HFF-Myc (cell line): ENCODE measurements at regions not wholly inside any gene's neighbourhood (a gene's known extent, or its start where the extent isn't known, plus 50 kb on each side); places are given as distances from the start of the nearest gene placed in this dataset.

Experiments
- DNase-seq: peaks from one replicate; pipeline ENCODE4 v3.0.0-alpha.2; 2011; ENCODE audit warnings: low read depth; ENCODE audit errors: extremely low read depth
- H3K4me3 ChIP-seq: replicated peaks from 2 replicates; pipeline ENCODE4 v1.5.1; 2011; ENCODE audit warnings: low read depth, mild to moderate bottlenecking, control low read depth, low read length
- CTCF ChIP-seq: IDR thresholded peaks from 2 replicates; pipeline ENCODE4 v1.5.1; 2012; ENCODE audit warnings: mild to moderate bottlenecking, low read depth, low read length, control low read depth; ENCODE audit errors: missing control alignments

GRCh38 chr11:11107076-11107723 lies 245.8 kb downstream of the CSNK2A3 start:
- no peak overlapping the region for H3K4me3 ChIP-seq
- no peak for TF ChIP-seq CTCF
- no peak for DNase-seq

DNA sequence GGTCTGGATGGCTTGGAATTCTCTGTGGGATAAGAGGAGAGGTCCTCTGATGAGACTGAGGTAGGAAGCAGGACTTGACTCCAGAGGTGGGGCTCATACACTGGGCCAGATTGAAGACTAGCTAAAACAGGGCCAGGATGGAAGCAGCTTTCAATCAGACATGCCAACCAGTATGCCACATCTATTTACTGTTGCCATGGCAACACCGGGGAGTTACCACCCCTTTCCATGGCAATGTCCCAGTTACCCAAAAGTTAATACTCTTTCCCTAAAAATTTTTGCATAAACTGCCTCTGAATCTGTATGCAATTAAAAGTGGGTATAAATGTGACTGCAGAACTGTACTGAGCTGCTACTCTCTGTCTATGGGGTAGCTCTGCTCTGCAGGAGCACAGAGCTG lies 247.5 kb upstream of the ZBED5 start:
- DNase-seq, result no peak
- H3K4me3 ChIP-seq, result no peak overlapping the region
- TF ChIP-seq CTCF, result no peak

DNA sequence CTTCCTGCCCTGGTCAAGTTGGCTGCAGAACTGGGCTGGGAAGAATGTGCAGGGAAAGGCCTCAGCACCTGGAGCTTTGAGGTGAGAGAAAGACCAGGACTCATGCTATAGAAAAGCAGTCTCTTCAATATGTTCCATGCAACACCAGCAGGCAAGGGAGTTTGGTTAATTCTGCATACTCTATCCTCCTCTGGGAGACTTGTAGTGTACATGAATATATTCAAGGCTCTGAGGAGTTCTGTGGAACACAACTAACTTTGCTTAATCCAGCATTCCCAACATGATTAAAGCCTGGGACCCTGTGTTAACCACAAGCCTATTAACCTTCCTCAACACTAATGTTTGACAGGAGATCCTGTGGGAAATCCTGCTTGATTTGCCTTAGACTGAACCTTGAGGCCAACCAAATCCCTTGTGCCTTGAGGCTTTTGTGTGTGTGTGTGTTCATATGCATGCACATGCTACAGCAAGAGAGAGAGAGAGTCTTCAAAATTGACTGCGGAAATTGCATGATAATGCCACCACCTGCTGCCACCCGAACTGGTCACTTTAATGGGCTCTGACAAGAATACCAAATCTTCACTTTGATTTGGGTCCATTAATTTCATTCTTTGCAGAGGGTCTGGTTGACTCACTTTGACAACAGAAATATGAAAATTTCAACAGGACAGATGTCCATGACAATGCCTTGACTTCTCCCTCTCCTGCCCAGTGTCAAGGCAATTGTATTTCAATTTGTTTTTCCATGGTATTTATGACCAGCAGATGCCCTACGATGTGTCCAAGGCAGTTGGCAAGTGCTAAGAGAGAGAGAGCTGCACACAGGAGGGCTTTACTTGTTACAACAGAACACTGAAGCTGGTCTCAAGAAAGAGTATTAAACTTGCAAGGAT lies 238.2 kb upstream of the ZBED5 start:
- no peak for DNase-seq
- no peak for TF ChIP-seq CTCF

DNA sequence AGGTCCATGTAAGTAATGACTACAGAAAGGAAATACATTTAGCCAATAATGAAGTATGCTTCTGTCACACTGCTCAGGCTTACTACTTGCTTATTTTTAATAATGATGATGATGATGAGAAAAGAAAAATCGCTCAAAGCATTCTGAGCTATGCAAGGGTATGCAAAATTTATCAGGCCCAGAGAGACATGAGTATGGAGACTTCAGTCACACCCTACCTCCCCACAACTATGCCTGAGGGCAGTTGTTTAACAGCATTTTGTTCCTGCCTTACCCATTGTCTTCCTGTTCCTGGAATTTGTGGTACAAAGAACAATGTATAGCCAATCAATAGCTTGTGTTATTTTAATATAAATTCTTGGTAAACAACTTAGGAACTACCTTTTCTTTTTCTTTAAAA lies 232.6 kb upstream of the ZBED5 start:
- TF ChIP-seq CTCF, result no peak
- no peak overlapping the region for H3K4me3 ChIP-seq
- DNase-seq, result no peak

More for the DNA sequence above, 238.2 kb upstream of the ZBED5 start:
- no peak overlapping the region for H3K4me3 ChIP-seq

GRCh38 chr11:11089805-11090204 lies 232.0 kb upstream of the ZBED5 start:
- no peak for TF ChIP-seq CTCF
- no peak overlapping the region for H3K4me3 ChIP-seq
- DNase-seq, result no peak

GRCh38 chr11:11086979-11087378 lies 229.1 kb upstream of the ZBED5 start:
- H3K4me3 ChIP-seq, result no peak overlapping the region
- no peak for TF ChIP-seq CTCF

GRCh38 chr11:11085580-11085979 lies 227.7 kb upstream of the ZBED5 start:
- no peak for TF ChIP-seq CTCF
- no peak for DNase-seq
- no peak overlapping the region for H3K4me3 ChIP-seq

More at GRCh38 chr11:11086979-11087378, 229.1 kb upstream of the ZBED5 start:
- DNase-seq, result no peak
